ENCODE measurements at regions not wholly inside any gene's neighbourhood (a gene's known extent, or its start where the extent isn't known, plus 50 kb on each side); places are given as distances from the start of the nearest gene placed in this dataset.

GRCh38 chr7:46459942-46460341, 538.9 kb upstream of the IGFBP3 start:
- Histone ChIP-seq H3K4me3 (IDR thresholded peaks at IDR 0.05; ENCODE audit: insufficient read depth, low read depth, low read length) (no peak overlapping the region), H3K4me2 (no peak overlapping the region), H2AFZ (ENCODE audit: low read depth) (no peak overlapping the region), H3K27ac (no peak overlapping the region), H3K9ac (no peak overlapping the region), H4K20me1 (ENCODE audit: insufficient read depth) (no peaks in the 10 kb centered on the region), H3K79me2 (ENCODE audit: insufficient read depth, low read depth) (no peaks in the 10 kb centered on the region), H3K4me1 (ENCODE audit: low read depth, poor library complexity, severe bottlenecking) (no peaks in the 10 kb centered on the region), H3K27me3 (ENCODE audit: insufficient read depth, low read depth) (no peaks in the 10 kb centered on the region), H3K36me3 (ENCODE audit: insufficient read depth) (no peaks in the 10 kb centered on the region)
- TF ChIP-seq CTCF (conservative IDR thresholded peaks at IDR 0.05; ENCODE audit: low read depth, low read length), result no peak

GRCh38 chr7:46454816-46455215, 533.7 kb upstream of the IGFBP3 start:
- no peaks in the 10 kb centered on the region for H3K4me1 ChIP-seq (ENCODE audit: low read depth, poor library complexity, severe bottlenecking)

GRCh38 chr7:46452561-46453135, 531.6 kb upstream of the IGFBP3 start:
- Histone ChIP-seq H3K4me2 (no peak overlapping the region), H3K79me2 (ENCODE audit: insufficient read depth, low read depth) (no peaks in the 10 kb centered on the region), H3K36me3 (ENCODE audit: insufficient read depth) (no peaks in the 10 kb centered on the region), H3K4me3 (IDR thresholded peaks at IDR 0.05; ENCODE audit: insufficient read depth, low read depth, low read length) (no peak overlapping the region), H2AFZ (ENCODE audit: low read depth) (no peak overlapping the region), H3K4me1 (ENCODE audit: low read depth, poor library complexity, severe bottlenecking) (no peaks in the 10 kb centered on the region), H3K27ac (no peak overlapping the region), H3K27me3 (ENCODE audit: insufficient read depth, low read depth) (no peaks in the 10 kb centered on the region), H3K9ac (no peak overlapping the region), H4K20me1 (ENCODE audit: insufficient read depth) (no peaks in the 10 kb centered on the region)
- TF ChIP-seq CTCF (conservative IDR thresholded peaks at IDR 0.05; ENCODE audit: low read depth, low read length), result no peak

More at GRCh38 chr7:46454816-46455215, 533.7 kb upstream of the IGFBP3 start:
- H3K4me2 ChIP-seq, result no peak overlapping the region
- H3K9ac ChIP-seq, result no peak overlapping the region
- H4K20me1 ChIP-seq (ENCODE audit: insufficient read depth), result no peaks in the 10 kb centered on the region
- H2AFZ ChIP-seq (ENCODE audit: low read depth), result no peak overlapping the region
- no peak for TF ChIP-seq CTCF (conservative IDR thresholded peaks at IDR 0.05; ENCODE audit: low read depth, low read length)
- H3K4me3 ChIP-seq (IDR thresholded peaks at IDR 0.05; ENCODE audit: insufficient read depth, low read depth, low read length), result no peak overlapping the region
- H3K36me3 ChIP-seq (ENCODE audit: insufficient read depth), result no peaks in the 10 kb centered on the region
- H3K27me3 ChIP-seq (ENCODE audit: insufficient read depth, low read depth), result no peaks in the 10 kb centered on the region
- no peaks in the 10 kb centered on the region for H3K79me2 ChIP-seq (ENCODE audit: insufficient read depth, low read depth)
- H3K27ac ChIP-seq, result no peak overlapping the region

GRCh38 chr7:46451846-46452245, 530.8 kb upstream of the IGFBP3 start:
- Histone ChIP-seq H3K9ac (no peak overlapping the region), H3K36me3 (ENCODE audit: insufficient read depth) (no peaks in the 10 kb centered on the region), H3K4me3 (IDR thresholded peaks at IDR 0.05; ENCODE audit: insufficient read depth, low read depth, low read length) (no peak overlapping the region), H3K27me3 (ENCODE audit: insufficient read depth, low read depth) (no peaks in the 10 kb centered on the region), H2AFZ (ENCODE audit: low read depth) (no peak overlapping the region), H3K4me2 (no peak overlapping the region), H4K20me1 (ENCODE audit: insufficient read depth) (no peaks in the 10 kb centered on the region), H3K79me2 (ENCODE audit: insufficient read depth, low read depth) (no peaks in the 10 kb centered on the region), H3K4me1 (ENCODE audit: low read depth, poor library complexity, severe bottlenecking) (no peaks in the 10 kb centered on the region), H3K27ac (no peak overlapping the region)
- no peak for TF ChIP-seq CTCF (conservative IDR thresholded peaks at IDR 0.05; ENCODE audit: low read depth, low read length)
